Endothelial cell of umbilical vein (primary cell): ENCODE measurements at regions not wholly inside any gene's neighbourhood (a gene's known extent, or its start where the extent isn't known, plus 50 kb on each side); places are given as distances from the start of the nearest gene placed in this dataset.

Experiments
- BruUV-seq: library from RNA; stranded (reverse); fragments of 400-500 nt; replicated peaks from 2 replicates; lab custom pipeline; 2021; lab: Mats Ljungman, UMichigan
- CTCF ChIA-PET: fragments of 300-600, 350-600 bp; sonication (Branson Sonifier 250); formaldehyde crosslinking; loops from one replicate; lab custom pipeline; 2021; ENCODE audit warnings: antibody characterized with exemption, inconsistent platforms; lab: Charles Lee
- POLR2A ChIA-PET: fragments of 300-600, 350-600 bp; sonication (Branson Sonifier 250); formaldehyde crosslinking; loops from one replicate; lab custom pipeline; 2021; ENCODE audit warnings: antibody characterized with exemption, inconsistent platforms; lab: Charles Lee
- DNase-seq: peaks from one replicate; pipeline ENCODE4 v3.0.0-alpha.2; 2011; ENCODE audit warnings: low read depth, low spot score
- FAIRE-seq: peaks from 2 replicates; lab custom pipeline; 2011; peaks lifted over from hg19 to GRCh38; lab: Jason Lieb, UNC
- H2AFZ ChIP-seq: 2 replicates; pipeline ENCODE4 v1.6.0; 2012; ENCODE audit warnings: low read depth, low read length, control low read depth, inconsistent platforms
- H3K27ac ChIP-seq: 2 replicates; pipeline ENCODE4 v1.5.1; 2011; ENCODE audit warnings: low read depth, mild to moderate bottlenecking, control low read depth, low read length, moderate library complexity; ENCODE audit not compliant: insufficient read depth
- H3K27me3 ChIP-seq, 2 experiments: 2 replicates each; pipeline versions ENCODE4 v1.6.0 to v1.6.1; 2011; ENCODE audit warnings: low read length in 2 of 2, mixed read lengths in 1 of 2; ENCODE audit not compliant: control insufficient read depth in 2 of 2, insufficient read depth in 2 of 2
- H3K36me3 ChIP-seq, 2 experiments: 2 replicates in 1 of 2; 3 replicates in 1 of 2; pipeline ENCODE4 v1.5.1; 2011; ENCODE audit warnings: low read length in 2 of 2, mild to moderate bottlenecking in 1 of 2, moderate library complexity in 1 of 2; ENCODE audit not compliant: control insufficient read depth in 2 of 2, insufficient read depth in 2 of 2; ENCODE audit errors: extremely low read depth in 1 of 2
- H3K4me1 ChIP-seq: 3 replicates; pipeline ENCODE4 v1.5.1; 2011; ENCODE audit warnings: mild to moderate bottlenecking, low read length; ENCODE audit not compliant: control insufficient read depth, insufficient read depth; ENCODE audit errors: extremely low read depth
- H3K4me2 ChIP-seq: 2 replicates; pipeline ENCODE4 v1.6.1; 2011; ENCODE audit warnings: low read length, control low read depth, mixed read lengths; ENCODE audit not compliant: insufficient read depth
- H3K4me3 ChIP-seq, 3 experiments: fragments of 200-600 bp in 1 of 3; sonication (generic), shearing (Covaris generic) in 1 of 3; replicated peaks in 1 of 3; 2 replicates each; pipeline ENCODE4 v1.5.1; 2011 to 2016; ENCODE audit warnings: control low read depth in 3 of 3, low read length in 3 of 3, mild to moderate bottlenecking in 2 of 3, inconsistent platforms in 1 of 3, low read depth in 1 of 3, moderate library complexity in 1 of 3; ENCODE audit not compliant: insufficient read depth in 1 of 3
- H3K79me2 ChIP-seq: 2 replicates; pipeline ENCODE4 v1.6.0; 2012; ENCODE audit warnings: low read length, inconsistent platforms; ENCODE audit not compliant: control insufficient read depth, insufficient read depth
- H3K9ac ChIP-seq: replicated peaks from 2 replicates; pipeline ENCODE3; 2011; ENCODE audit warnings: low read length, control low read depth; ENCODE audit not compliant: insufficient read depth; ENCODE audit errors: extremely low read depth
- H3K9me1 ChIP-seq: replicated peaks from 3 replicates; pipeline ENCODE4 v1.6.0; 2011; ENCODE audit warnings: mild to moderate bottlenecking, low read length; ENCODE audit not compliant: control insufficient read depth, insufficient read depth; ENCODE audit errors: extremely low read depth
- H3K9me3 ChIP-seq: replicated peaks from 2 replicates; pipeline ENCODE4 v1.5.1; 2012; ENCODE audit warnings: low read length, inconsistent platforms; ENCODE audit not compliant: control insufficient read depth, insufficient read depth
- H4K20me1 ChIP-seq: replicated peaks from 2 replicates; pipeline ENCODE3; 2011; ENCODE audit warnings: mild to moderate bottlenecking, low read length; ENCODE audit not compliant: control insufficient read depth, insufficient read depth; ENCODE audit errors: extremely low read depth
- CTCF ChIP-seq, 2 donors: IDR thresholded peaks; 1 replicate in 1 of 2; 2 replicates in 1 of 2; pipeline ENCODE4 v1.5.1; 2011; ENCODE audit warnings: low read length in 2 of 2, mild to moderate bottlenecking in 2 of 2, moderate library complexity in 2 of 2, control low read depth in 1 of 2, inconsistent platforms in 1 of 2, low read depth in 1 of 2; ENCODE audit not compliant: insufficient read depth in 1 of 2; ENCODE audit errors: extremely low read depth in 1 of 2
- EZH2 ChIP-seq: IDR thresholded peaks from 2 replicates; pipeline ENCODE4 v1.6.1; 2012; ENCODE audit warnings: borderline replicate concordance, low read depth, mild to moderate bottlenecking, moderate library complexity, low read length, inconsistent platforms; ENCODE audit not compliant: severe bottlenecking
- FOS ChIP-seq: IDR thresholded peaks from 2 replicates; pipeline ENCODE4 v1.6.1; 2011; ENCODE audit warnings: mild to moderate bottlenecking, low read length, moderate library complexity, borderline replicate concordance; ENCODE audit not compliant: insufficient read depth
- GATA2 ChIP-seq: IDR thresholded peaks from 2 replicates; pipeline ENCODE4 v1.7.0; 2011; ENCODE audit warnings: low read depth, mild to moderate bottlenecking, moderate library complexity, mixed read lengths, low read length; ENCODE audit not compliant: insufficient read length, insufficient read depth
- JUN ChIP-seq: IDR thresholded peaks from 2 replicates; pipeline ENCODE4 v1.6.1; 2011; ENCODE audit warnings: borderline replicate concordance, low read depth; ENCODE audit not compliant: insufficient read length, insufficient read depth
- MYC ChIP-seq: IDR thresholded peaks from one replicate; pipeline ENCODE4 v1.6.1; 2011; ENCODE audit warnings: mild to moderate bottlenecking, low read depth, low read length
- POLR2A ChIP-seq: IDR thresholded peaks from 2 replicates; pipeline ENCODE4 v1.6.1; 2012; ENCODE audit warnings: low read depth, mild to moderate bottlenecking, control low read depth, low read length
- POLR2AphosphoS5 ChIP-seq: IDR thresholded peaks from 2 replicates; pipeline ENCODE4 v1.6.1; 2012; ENCODE audit warnings: low read depth, mild to moderate bottlenecking, control low read depth, low read length, moderate library complexity; ENCODE audit not compliant: insufficient read depth
- dilution Hi-C: fragments of 300-500 bp; cut with MboI; formaldehyde crosslinking; loops from one replicate; pipeline ENCODE4 v1.15.0; 2019; ENCODE audit warnings: low sequenced_read_pairs; ENCODE audit not compliant: extremely low pct_ligation_motif_present
- intact Hi-C: fragments of 100-400 bp; cut with micrococcal nuclease; formaldehyde crosslinking; loops from one replicate; pipeline ENCODE4 v1.10.0; 2022
- TF ChIP-seq, protein P1 (sequence below): IDR thresholded peaks from 2 replicates; pipeline ENCODE4 v1.6.1; 2011; ENCODE audit not compliant: insufficient read depth, insufficient read length

DNA sequence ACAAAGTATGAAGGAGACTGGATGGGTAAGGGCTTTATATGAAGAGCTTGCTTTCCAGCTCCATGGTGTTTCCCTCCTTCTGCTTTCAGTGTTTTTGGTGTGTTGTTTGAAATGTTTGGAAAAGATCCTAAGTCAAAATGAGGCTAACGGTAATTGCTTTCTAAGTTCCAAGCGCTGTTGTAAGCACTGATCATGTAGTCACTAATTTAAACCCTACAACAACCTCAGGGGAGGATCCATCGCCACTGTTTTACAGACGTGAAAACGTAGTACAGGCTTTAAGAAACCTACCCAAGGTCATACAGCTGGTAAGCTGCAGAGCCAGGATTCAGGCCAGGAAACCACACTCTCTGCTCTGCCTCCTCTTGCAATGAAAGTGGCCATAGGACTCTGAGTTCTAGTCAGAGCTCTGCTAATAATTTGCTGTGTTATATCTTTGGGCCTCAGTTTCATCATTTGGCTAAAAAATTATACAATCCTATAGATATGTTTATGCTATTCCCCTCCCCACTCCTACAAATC, 102.9 kb upstream of the PGRMC2 start:
- no peak overlapping the region for H3K9ac ChIP-seq
- no peak overlapping the region for H3K4me2 ChIP-seq
- H3K79me2 ChIP-seq: no peaks in the 10 kb centered on the region
- peaks cover 15% of the 10 kb centered on the region for H3K4me1 ChIP-seq
- H2AFZ ChIP-seq: no peak overlapping the region
- ChIA-PET POLR2A (no interaction called here), CTCF (interaction anchor here (1.4 kb wide), 1 partner anchor 11 kb away, joined by 4 read pairs; no protein-coding TSS in a partner anchor)
- no peaks in the 10 kb centered on the region for H4K20me1 ChIP-seq
- no peak for FAIRE-seq
- H3K9me1 ChIP-seq: no peaks in the 10 kb centered on the region
- H3K27ac ChIP-seq: no peak overlapping the region
- H3K9me3 ChIP-seq: no peaks in the 10 kb centered on the region
- intact Hi-C loops (no loop called here), dilution Hi-C loops (no loop called here)
- TF ChIP-seq CTCF (IDR thresholded peaks at IDR 0.05; ENCODE audit: extremely low read depth in 1 of 2, insufficient read depth in 1 of 2, low read depth in 1 of 2, low read length in 2 of 2) (no peak), FOS (no peak), GATA2 (no peak), JUN (no peak), EZH2 (no peak), POLR2A (no peak), POLR2AphosphoS5 (no peak), MYC (no peak)
- TF ChIP-seq, protein P1, sequence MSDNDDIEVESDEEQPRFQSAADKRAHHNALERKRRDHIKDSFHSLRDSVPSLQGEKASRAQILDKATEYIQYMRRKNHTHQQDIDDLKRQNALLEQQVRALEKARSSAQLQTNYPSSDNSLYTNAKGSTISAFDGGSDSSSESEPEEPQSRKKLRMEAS: no peak
- no TSS peak for BruUV-seq
- H3K36me3 ChIP-seq: no peaks in the 10 kb centered on the region
- H3K27me3 ChIP-seq: no peaks in the 10 kb centered on the region
- no peak overlapping the region for H3K4me3 ChIP-seq
- no peak for DNase-seq
